ENCODE measurements at regions not wholly inside any gene's neighbourhood (a gene's known extent, or its start where the extent isn't known, plus 50 kb on each side); places are given as distances from the start of the nearest gene placed in this dataset.

- no peak for TF ChIP-seq CTCF (IDR thresholded peaks at IDR 0.05 in 2 of 3, conservative IDR thresholded peaks at IDR 0.05 in 1 of 3; ENCODE audit: borderline replicate concordance in 1 of 3, insufficient read depth in 1 of 3, low read depth in 2 of 3, low read length in 2 of 3)
- TF ChIP-seq YY1 (IDR thresholded peaks at IDR 0.05; ENCODE audit: extremely low read depth, insufficient replicate concordance, low read depth, low read length): no peak
- TF ChIP-seq POLR2AphosphoS5 (IDR thresholded peaks at IDR 0.05; ENCODE audit: low read depth, low read length): no peak
- TF ChIP-seq POLR2A (IDR thresholded peaks at IDR 0.05; ENCODE audit: borderline replicate concordance, extremely low read depth, insufficient read depth, insufficient read length): no peak
- TF ChIP-seq SP1 (IDR thresholded peaks at IDR 0.05; ENCODE audit: low read depth): no peak
- no peak for TF ChIP-seq ELF1 (IDR thresholded peaks at IDR 0.05; ENCODE audit: borderline replicate concordance, low read depth)
- TF ChIP-seq EZH2 (IDR thresholded peaks at IDR 0.05): no peak
- no peak for TF ChIP-seq TCF7L2 (IDR thresholded peaks at IDR 0.05; ENCODE audit: borderline replicate concordance, extremely low read depth, insufficient read depth, insufficient read length)
- no peak for TF ChIP-seq EGR1 (IDR thresholded peaks at IDR 0.05; ENCODE audit: low read depth)
- TF ChIP-seq RAD21 (IDR thresholded peaks at IDR 0.05; ENCODE audit: low read depth): no peak
- no peak for TF ChIP-seq ZBTB33 (IDR thresholded peaks at IDR 0.05; ENCODE audit: extremely low read depth, insufficient replicate concordance, low read length)
Observed at GRCh38 chr4:134401798-134402197, 200.2 kb upstream of the PABPC4L start.

All from HCT116 (cell line).